Testis (tissue), 2 donors: ENCODE measurements at regions not wholly inside any gene's neighbourhood (a gene's known extent, or its start where the extent isn't known, plus 50 kb on each side); places are given as distances from the start of the nearest gene placed in this dataset.
"Not testable (repeated sequence)": the region's sequence is repeated elsewhere in the genome, so short reads cannot be mapped to it uniquely, and the experiment has no call there.

Source experiments
- DNase-seq: peaks from one replicate; pipeline ENCODE4 v3.0.0-alpha.2; 2019
- H3K27ac ChIP-seq, 2 donors: fragments of 200-600 bp; sonication (generic); one replicate each; pipeline ENCODE4 v1.5.1; 2019
- H3K27me3 ChIP-seq: fragments of 200-600 bp; sonication (generic); one replicate; pipeline ENCODE4 v1.5.1; 2019
- H3K36me3 ChIP-seq: fragments of 200-600 bp; sonication (generic); one replicate; pipeline ENCODE4 v1.5.1; 2017; ENCODE audit warnings: low read depth; ENCODE audit errors: missing control alignments
- H3K4me1 ChIP-seq: fragments of 200-600 bp; sonication (generic); one replicate; pipeline ENCODE4 v1.5.1; 2019
- H3K4me3 ChIP-seq, 2 donors: fragments of 200-600 bp; sonication (generic); one replicate each; pipeline ENCODE4 v1.5.1; 2017 to 2019
- H3K9me3 ChIP-seq: fragments of 200-600 bp; sonication (generic); one replicate; pipeline ENCODE4 v1.5.1; 2017
- CTCF ChIP-seq, 3 experiments: fragments of 450-650 bp in 2 of 3; fragments of 200-600 bp in 1 of 3; sonication (generic) in 1 of 3; IDR thresholded peaks; one replicate each; pipeline ENCODE4 v1.5.1; 2016 to 2019; ENCODE audit warnings: antibody characterized with exemption in 3 of 3, mild to moderate bottlenecking in 2 of 3, moderate library complexity in 1 of 3
- POLR2A ChIP-seq: fragments of 450-650 bp; IDR thresholded peaks from one replicate; pipeline ENCODE4 v1.6.1; 2017; ENCODE audit warnings: antibody characterized with exemption, mild to moderate bottlenecking, moderate library complexity
- WGBS, 2 donors: methylation state at CpG; one replicate each; pipeline ENCODE4 v1.1.5; 2018; 5-methylcytosine and 5-hydroxymethylcytosine counted together
- intact Hi-C: fragments of 100-400 bp; cut with DNase I; formaldehyde crosslinking; loops from one replicate; pipeline ENCODE4 v1.15.1; 2023; ENCODE audit warnings: low total_unique reads

GRCh38 chr4:127479031-127479622, 153.6 kb upstream of the INTU start:
- no peak overlapping the region for H3K4me3 ChIP-seq
- H3K9me3 ChIP-seq = no peaks in the 10 kb centered on the region
- no peaks in the 10 kb centered on the region for H3K27me3 ChIP-seq
- H3K4me1 ChIP-seq = no peaks in the 10 kb centered on the region
- TF ChIP-seq POLR2A (no peak), CTCF (IDR thresholded peaks at IDR 0.05) (peak; percentile 22 to 61 (median 24))
- no peaks in the 10 kb centered on the region for H3K36me3 ChIP-seq
- no peak overlapping the region for H3K27ac ChIP-seq
- DNase-seq = no peak
- intact Hi-C loops = no loop called here

GRCh38 chr4:127482049-127482448, 150.7 kb upstream of the INTU start:
- H3K36me3 ChIP-seq = no peaks in the 10 kb centered on the region
- 83 to 85% methylated on average over 1 of the region's 1 CpG for WGBS, 2 donors
- H3K9me3 ChIP-seq = no peaks in the 10 kb centered on the region
- H3K27ac ChIP-seq = no peak overlapping the region
- no peak for DNase-seq
- no peak overlapping the region for H3K4me3 ChIP-seq
- intact Hi-C loops = no loop called here
- H3K4me1 ChIP-seq = no peaks in the 10 kb centered on the region
- TF ChIP-seq CTCF (IDR thresholded peaks at IDR 0.05) (no peak), POLR2A (no peak)
- no peaks in the 10 kb centered on the region for H3K27me3 ChIP-seq

GRCh38 chr4:127484117-127484516, 148.6 kb upstream of the INTU start:
- Histone ChIP-seq H3K27me3 (no peaks in the 10 kb centered on the region), H3K4me1 (no peaks in the 10 kb centered on the region), H3K4me3 (no peak overlapping the region), H3K9me3 (no peaks in the 10 kb centered on the region), H3K27ac (no peak overlapping the region), H3K36me3 (no peaks in the 10 kb centered on the region)
- WGBS, 2 donors = 78 to 81% methylated on average over 1 of the region's 1 CpG
- intact Hi-C loops = no loop called here
- TF ChIP-seq POLR2A = no peak
- no peak for TF ChIP-seq CTCF (IDR thresholded peaks at IDR 0.05)
- DNase-seq = no peak

- Histone ChIP-seq H3K9me3 (no peaks in the 10 kb centered on the region), H3K27ac (no peak overlapping the region), H3K4me1 (no peaks in the 10 kb centered on the region), H3K36me3 (no peaks in the 10 kb centered on the region), H3K27me3 (no peaks in the 10 kb centered on the region), H3K4me3 (no peak overlapping the region)
- TF ChIP-seq POLR2A = no peak
- TF ChIP-seq CTCF (IDR thresholded peaks at IDR 0.05) = no peak
- intact Hi-C loops = no loop called here
- 100% methylated on average over 1 of the region's 1 CpG for WGBS, 2 donors
- no peak for DNase-seq
Observed at GRCh38 chr4:127486248-127486647, 146.5 kb upstream of the INTU start.

- Histone ChIP-seq H3K27ac (no peak overlapping the region), H3K27me3 (no peaks in the 10 kb centered on the region), H3K4me3 (no peak overlapping the region), H3K4me1 (no peaks in the 10 kb centered on the region), H3K36me3 (no peaks in the 10 kb centered on the region), H3K9me3 (no peaks in the 10 kb centered on the region)
- no peak for DNase-seq
- intact Hi-C loops = no loop called here
- TF ChIP-seq POLR2A = no peak
- no peak for TF ChIP-seq CTCF (IDR thresholded peaks at IDR 0.05)
Observed at GRCh38 chr4:127491571-127491970, 141.2 kb upstream of the INTU start.

GRCh38 chr4:127496875-127497274, 135.9 kb upstream of the INTU start:
- H3K9me3 ChIP-seq, H3K4me3 ChIP-seq, H3K4me1 ChIP-seq, H3K27me3 ChIP-seq, H3K27ac ChIP-seq, intact Hi-C loops, H3K36me3 ChIP-seq: not testable (repeated sequence)
- peak; percentile 18 for DNase-seq
- WGBS, 2 donors = 85 to 90% methylated on average over 9 of the region's 9 CpGs
